OCI-LY1 (cell line): ENCODE measurements at regions not wholly inside any gene's neighbourhood (a gene's known extent, or its start where the extent isn't known, plus 50 kb on each side); places are given as distances from the start of the nearest gene placed in this dataset.

Experiments
- EZH2 ChIP-seq: fragments of 200-600 bp; sonication (generic), shearing (Covaris generic); IDR thresholded peaks from 2 replicates; pipeline ENCODE4 v1.8.0; 2017; ENCODE audit warnings: borderline replicate concordance, mixed run types, mild to moderate bottlenecking, antibody characterized with exemption, low read length, moderate library complexity, mixed read lengths
- TF ChIP-seq, protein P1 (sequence below): fragments of 200-600 bp; sonication (generic), shearing (Covaris generic); IDR thresholded peaks from 2 replicates; pipeline ENCODE4 v1.5.1; 2017; ENCODE audit warnings: mild to moderate bottlenecking, antibody characterized with exemption, low read length, moderate library complexity, mixed read lengths

- TF ChIP-seq EZH2, result no peak
- TF ChIP-seq, protein P1, sequence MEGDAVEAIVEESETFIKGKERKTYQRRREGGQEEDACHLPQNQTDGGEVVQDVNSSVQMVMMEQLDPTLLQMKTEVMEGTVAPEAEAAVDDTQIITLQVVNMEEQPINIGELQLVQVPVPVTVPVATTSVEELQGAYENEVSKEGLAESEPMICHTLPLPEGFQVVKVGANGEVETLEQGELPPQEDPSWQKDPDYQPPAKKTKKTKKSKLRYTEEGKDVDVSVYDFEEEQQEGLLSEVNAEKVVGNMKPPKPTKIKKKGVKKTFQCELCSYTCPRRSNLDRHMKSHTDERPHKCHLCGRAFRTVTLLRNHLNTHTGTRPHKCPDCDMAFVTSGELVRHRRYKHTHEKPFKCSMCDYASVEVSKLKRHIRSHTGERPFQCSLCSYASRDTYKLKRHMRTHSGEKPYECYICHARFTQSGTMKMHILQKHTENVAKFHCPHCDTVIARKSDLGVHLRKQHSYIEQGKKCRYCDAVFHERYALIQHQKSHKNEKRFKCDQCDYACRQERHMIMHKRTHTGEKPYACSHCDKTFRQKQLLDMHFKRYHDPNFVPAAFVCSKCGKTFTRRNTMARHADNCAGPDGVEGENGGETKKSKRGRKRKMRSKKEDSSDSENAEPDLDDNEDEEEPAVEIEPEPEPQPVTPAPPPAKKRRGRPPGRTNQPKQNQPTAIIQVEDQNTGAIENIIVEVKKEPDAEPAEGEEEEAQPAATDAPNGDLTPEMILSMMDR, result no peak
These were observed 60.1 kb upstream of the PEG3 start for GRCh38 chr19:56900573-56901097.
